GM12892 (cell line): ENCODE measurements at regions not wholly inside any gene's neighbourhood (a gene's known extent, or its start where the extent isn't known, plus 50 kb on each side); places are given as distances from the start of the nearest gene placed in this dataset.

Source experiments
- POLR2A ChIP-seq: IDR thresholded peaks from 2 replicates; pipeline ENCODE4 v1.6.1; 2011; ENCODE audit warnings: low read depth, low read length, control low read depth
- POLR2AphosphoS5 ChIP-seq: IDR thresholded peaks from 2 replicates; pipeline ENCODE4 v1.6.1; 2011; ENCODE audit warnings: low read depth, low read length, control low read depth
- TAF1 ChIP-seq: IDR thresholded peaks from 2 replicates; pipeline ENCODE4 v1.6.1; 2011; ENCODE audit warnings: low read depth, mild to moderate bottlenecking, control low read depth, low read length, borderline replicate concordance

DNA sequence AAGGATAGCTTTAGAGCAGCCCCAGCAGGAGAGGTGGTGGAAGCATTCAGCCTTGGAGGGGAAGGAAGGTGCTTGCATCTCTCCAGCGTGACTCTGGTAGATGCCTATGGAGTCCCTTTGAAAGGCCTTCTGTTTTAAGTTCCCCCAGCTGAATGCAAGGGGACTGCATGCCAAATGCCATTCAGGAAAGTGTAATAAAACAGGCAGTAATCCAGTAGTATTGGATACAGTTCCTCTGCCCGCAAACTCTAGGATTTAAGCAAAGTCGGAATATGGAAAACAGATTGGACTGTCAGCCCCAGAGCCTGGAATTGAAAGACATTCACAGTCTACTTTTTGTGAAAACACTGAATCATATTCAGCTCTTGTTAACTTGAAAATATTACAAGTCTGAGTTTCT is 125.2 kb upstream of the GAREM1 start:
- TF ChIP-seq POLR2AphosphoS5 (no peak), POLR2A (no peak), TAF1 (no peak)
